SK-N-SH (cell line): ENCODE measurements at regions not wholly inside any gene's neighbourhood (a gene's known extent, or its start where the extent isn't known, plus 50 kb on each side); places are given as distances from the start of the nearest gene placed in this dataset.

Experiments
- CHD2 ChIP-seq: fragments of 150-350 bp; IDR thresholded peaks from 2 replicates; pipeline ENCODE4 v1.6.1; 2018; ENCODE audit warnings: low read length; ENCODE audit not compliant: partially characterized antibody
- EP300 ChIP-seq, 2 experiments: IDR thresholded peaks; 2 replicates each; pipeline versions ENCODE4 v1.4.0 to v1.6.1; 2012; ENCODE audit warnings: borderline replicate concordance in 1 of 2, low read depth in 1 of 2, low read length in 1 of 2
- GATA2 ChIP-seq: sonication (generic); formaldehyde crosslinking; IDR thresholded peaks from 2 replicates; pipeline ENCODE4 v1.5.0; 2020; ENCODE audit warnings: mild to moderate bottlenecking, missing genetic modification reagents
- REST ChIP-seq: IDR thresholded peaks from 2 replicates; pipeline ENCODE4 v1.6.1; 2012; ENCODE audit warnings: mild to moderate bottlenecking, low read depth, low read length, moderate library complexity
- RFX5 ChIP-seq: IDR thresholded peaks from 2 replicates; pipeline ENCODE4 v1.6.1; 2012; ENCODE audit warnings: mild to moderate bottlenecking, improper control_type of control experiment, low read length

GRCh38 chr13:44146138-44146537 lies 227.5 kb upstream of the SERP2 start:
- TF ChIP-seq GATA2 (CRISPR knock-in tag) (no peak), CHD2 (no peak), REST (no peak), EP300 (IDR thresholded peaks at IDR 0.05; ENCODE audit: borderline replicate concordance in 1 of 2, low read depth in 1 of 2, low read length in 1 of 2) (no peak), RFX5 (no peak)
